IMR-90 (cell line): ENCODE measurements at regions not wholly inside any gene's neighbourhood (a gene's known extent, or its start where the extent isn't known, plus 50 kb on each side); places are given as distances from the start of the nearest gene placed in this dataset.

ENCODE experiments used
- ATAC-seq: fragments of 200-7000 bp; cut with Tn5 transposase; 2 replicates; pipeline ENCODE4 v1.9.1; 2020; ENCODE audit warnings: low read depth, mild to moderate bottlenecking, moderate library complexity
- BruUV-seq: library from RNA; stranded (reverse); fragments of 400-500 nt; replicated peaks from 2 replicates; lab custom pipeline; 2021; lab: Mats Ljungman, UMichigan
- CTCF ChIA-PET: fragments of 300-600 bp; formaldehyde crosslinking; extraction: SDS; loops from one replicate; lab custom pipeline; 2021; ENCODE audit warnings: antibody characterized with exemption; lab: Yijun Ruan, JAX
- POLR2A ChIA-PET: fragments of 300-600 bp; sonication (Branson Sonifier 250); formaldehyde crosslinking; loops from one replicate; lab custom pipeline; 2022; ENCODE audit warnings: antibody characterized with exemption; ENCODE audit not compliant: unreplicated experiment; lab: Charles Lee
- DNase-seq: peaks from one replicate; pipeline ENCODE4 v3.0.0; 2013
- H2AFZ ChIP-seq: replicated peaks from 2 replicates; pipeline ENCODE3; 2013; ENCODE audit warnings: low read length, mild to moderate bottlenecking; ENCODE audit not compliant: poor library complexity
- H2AK5ac ChIP-seq: 2 replicates; pipeline ENCODE4 v1.6.1; 2013; ENCODE audit warnings: low read depth, low read length, inconsistent platforms
- H2AK9ac ChIP-seq: replicated peaks from 2 replicates; pipeline ENCODE3; 2013; ENCODE audit warnings: mild to moderate bottlenecking, low read depth, low read length, moderate library complexity; ENCODE audit not compliant: poor library complexity
- H2BK120ac ChIP-seq: 2 replicates; pipeline ENCODE4 v1.6.1; 2013; ENCODE audit warnings: low read depth, low read length, inconsistent platforms
- H2BK15ac ChIP-seq: 3 replicates; pipeline ENCODE4 v1.6.1; 2013; ENCODE audit warnings: low read depth, low read length, inconsistent platforms
- H2BK20ac ChIP-seq: 2 replicates; pipeline ENCODE4 v1.6.1; 2013; ENCODE audit warnings: low read depth, mild to moderate bottlenecking, inconsistent platforms, low read length, moderate library complexity
- H2BK5ac ChIP-seq: 2 replicates; pipeline ENCODE4 v1.6.1; 2013; ENCODE audit warnings: mild to moderate bottlenecking, low read depth, low read length, inconsistent platforms; ENCODE audit not compliant: poor library complexity, severe bottlenecking
- H3K14ac ChIP-seq: replicated peaks from 2 replicates; pipeline ENCODE4 v1.6.1; 2013; ENCODE audit warnings: low read depth, low read length, inconsistent platforms
- H3K18ac ChIP-seq: 2 replicates; pipeline ENCODE4 v1.6.1; 2013; ENCODE audit warnings: low read depth, low read length, control low read depth
- H3K23ac ChIP-seq: 2 replicates; pipeline ENCODE4 v1.6.1; 2013; ENCODE audit warnings: low read depth, low read length, inconsistent platforms
- H3K27ac ChIP-seq: 2 replicates; pipeline ENCODE4 v1.5.1; 2013; ENCODE audit warnings: mild to moderate bottlenecking, control low read depth, low read length; ENCODE audit not compliant: insufficient read depth
- H3K27me3 ChIP-seq: 2 replicates; pipeline ENCODE4 v1.6.1; 2013; ENCODE audit warnings: low read length; ENCODE audit not compliant: control insufficient read depth, insufficient read depth
- H3K36me3 ChIP-seq: 2 replicates; pipeline ENCODE4 v1.6.1; 2013; ENCODE audit warnings: low read length, mixed read lengths; ENCODE audit not compliant: control insufficient read depth, insufficient read depth
- H3K4ac ChIP-seq: 2 replicates; pipeline ENCODE4 v1.6.1; 2013; ENCODE audit warnings: low read depth, low read length, inconsistent platforms
- H3K4me1 ChIP-seq: 2 replicates; pipeline ENCODE4 v1.6.1; 2013; ENCODE audit warnings: low read length, mixed read lengths; ENCODE audit not compliant: control insufficient read depth, insufficient read depth
- H3K4me2 ChIP-seq: 2 replicates; pipeline ENCODE4 v1.6.1; 2013; ENCODE audit warnings: low read depth, mild to moderate bottlenecking, control low read depth, low read length, moderate library complexity
- H3K4me3 ChIP-seq: 2 replicates; pipeline ENCODE4 v1.5.1; 2013; ENCODE audit warnings: low read depth, mild to moderate bottlenecking, control low read depth, low read length, moderate library complexity; ENCODE audit not compliant: insufficient read depth
- H3K56ac ChIP-seq: 2 replicates; pipeline ENCODE4 v1.6.1; 2013; ENCODE audit warnings: low read length, inconsistent platforms; ENCODE audit not compliant: insufficient read depth; ENCODE audit errors: extremely low read depth
- H3K79me1 ChIP-seq, 2 experiments: 2 replicates each; pipeline ENCODE4 v1.6.1; 2013; ENCODE audit warnings: low read length in 2 of 2, inconsistent platforms in 1 of 2, low read depth in 1 of 2
- H3K9ac ChIP-seq: 2 replicates; pipeline ENCODE4 v1.6.1; 2013; ENCODE audit warnings: low read depth, low read length, control low read depth
- H3K9me1 ChIP-seq: 2 replicates; pipeline ENCODE4 v1.6.1; 2013; ENCODE audit warnings: low read length, inconsistent platforms; ENCODE audit not compliant: insufficient read depth
- H3K9me3 ChIP-seq: 2 replicates; pipeline ENCODE4 v1.6.1; 2013; ENCODE audit warnings: low read length; ENCODE audit not compliant: control insufficient read depth, insufficient read depth
- H4K20me1 ChIP-seq: 2 replicates; pipeline ENCODE4 v1.6.1; 2013; ENCODE audit warnings: low read length, inconsistent platforms; ENCODE audit not compliant: insufficient read depth
- H4K5ac ChIP-seq: 2 replicates; pipeline ENCODE4 v1.6.1; 2013; ENCODE audit warnings: mild to moderate bottlenecking, low read depth, low read length, control low read depth
- H4K8ac ChIP-seq, 2 experiments: 2 replicates each; pipeline ENCODE4 v1.6.1; 2013; ENCODE audit warnings: low read depth in 2 of 2, low read length in 2 of 2, control low read depth in 1 of 2, inconsistent platforms in 1 of 2
- H4K91ac ChIP-seq: 2 replicates; pipeline ENCODE4 v1.6.1; 2013; ENCODE audit warnings: low read depth, low read length, inconsistent platforms; ENCODE audit not compliant: insufficient read depth
- BHLHE40 ChIP-seq: fragments of 150-350 bp; IDR thresholded peaks from 2 replicates; pipeline ENCODE4 v1.6.1; 2016; ENCODE audit warnings: mild to moderate bottlenecking, low read depth, low read length
- CEBPB ChIP-seq: IDR thresholded peaks from 2 replicates; pipeline ENCODE4 v1.6.1; 2012; ENCODE audit warnings: low read depth, low read length, improper control_type of control experiment
- CHD1 ChIP-seq: IDR thresholded peaks from 2 replicates; pipeline ENCODE4 v1.6.1; 2012; ENCODE audit warnings: low read depth, low read length, improper control_type of control experiment
- FOS ChIP-seq: fragments of 150-350 bp; IDR thresholded peaks from 2 replicates; pipeline ENCODE4 v1.6.1; 2016; ENCODE audit warnings: low read depth, low read length
- MAFK ChIP-seq: IDR thresholded peaks from 2 replicates; pipeline ENCODE4 v1.6.1; 2012; ENCODE audit warnings: low read depth, low read length, improper control_type of control experiment
- MAZ ChIP-seq: IDR thresholded peaks from 2 replicates; pipeline ENCODE4 v1.6.1; 2012; ENCODE audit warnings: low read depth, mild to moderate bottlenecking, low read length, improper control_type of control experiment, moderate library complexity, borderline replicate concordance
- MXI1 ChIP-seq: IDR thresholded peaks from 2 replicates; pipeline ENCODE4 v1.6.1; 2012; ENCODE audit warnings: low read depth, mild to moderate bottlenecking, low read length, moderate library complexity, borderline replicate concordance
- NFE2L2 ChIP-seq: fragments of 150-350 bp; IDR thresholded peaks from 2 replicates; pipeline ENCODE4 v1.6.1; 2016; ENCODE audit warnings: low read depth, mild to moderate bottlenecking, low read length
- POLR2A ChIP-seq: IDR thresholded peaks from 2 replicates; pipeline ENCODE4 v1.6.1; 2012; ENCODE audit warnings: mild to moderate bottlenecking, low read depth, low read length
- RAD21 ChIP-seq: IDR thresholded peaks from 2 replicates; pipeline ENCODE4 v1.6.1; 2012; ENCODE audit warnings: low read length, improper control_type of control experiment
- RCOR1 ChIP-seq: IDR thresholded peaks from 2 replicates; pipeline ENCODE4 v1.6.1; 2012; ENCODE audit warnings: mild to moderate bottlenecking, low read length, improper control_type of control experiment; ENCODE audit not compliant: insufficient replicate concordance
- RFX5 ChIP-seq: IDR thresholded peaks from 2 replicates; pipeline ENCODE4 v1.8.0; 2012; ENCODE audit warnings: low read depth, mild to moderate bottlenecking, low read length, moderate library complexity
- SMC3 ChIP-seq: fragments of 150-350 bp; IDR thresholded peaks from 2 replicates; pipeline ENCODE4 v1.6.1; 2016; ENCODE audit warnings: low read depth, mild to moderate bottlenecking, antibody characterized with exemption, low read length, moderate library complexity
- USF2 ChIP-seq: fragments of 150-350 bp; IDR thresholded peaks from 2 replicates; pipeline ENCODE4 v1.6.1; 2017; ENCODE audit warnings: mild to moderate bottlenecking, antibody characterized with exemption, low read length, low read depth
- whole genome bisulfite sequencing, 2 experiments: methylation state at CpG; one replicate each; pipeline versions ENCODE4 v1.1.5 to v1.1.7; 2013; ENCODE audit warnings: missing lambda C conversion rate in 2 of 2; ENCODE audit not compliant: insufficient read length in 1 of 2; ENCODE audit errors: extremely low coverage in 2 of 2; 5-methylcytosine and 5-hydroxymethylcytosine counted together
- dilution Hi-C: fragments of 300-500 bp; cut with HindIII; formaldehyde crosslinking; loops from one replicate; pipeline ENCODE4 v1.14.3; 2018; ENCODE audit warnings: low sequenced_read_pairs; ENCODE audit not compliant: unreplicated experiment
- in situ Hi-C: fragments of 300-500 bp; cut with MboI; formaldehyde crosslinking; loops from 3 replicates; pipeline ENCODE4 v1.14.3; 2019; ENCODE audit warnings: low sequenced_read_pairs, inconsistent platforms, mixed read lengths
- intact Hi-C: fragments of 100-400 bp; cut with micrococcal nuclease; formaldehyde crosslinking; loops from 2 replicates; pipeline ENCODE4 v1.10.0; 2022
- TF ChIP-seq, protein P1 (sequence below): conservative IDR thresholded peaks from 2 replicates; pipeline ENCODE4 v1.5.1; 2012; ENCODE audit warnings: mild to moderate bottlenecking, low read depth, low read length, improper control_type of control experiment
- TF ChIP-seq, protein P2 (sequence below): fragments of 150-350 bp; IDR thresholded peaks from 2 replicates; pipeline ENCODE4 v1.6.1; 2016; ENCODE audit warnings: low read depth, mild to moderate bottlenecking, low read length, moderate library complexity, borderline replicate concordance

DNA sequence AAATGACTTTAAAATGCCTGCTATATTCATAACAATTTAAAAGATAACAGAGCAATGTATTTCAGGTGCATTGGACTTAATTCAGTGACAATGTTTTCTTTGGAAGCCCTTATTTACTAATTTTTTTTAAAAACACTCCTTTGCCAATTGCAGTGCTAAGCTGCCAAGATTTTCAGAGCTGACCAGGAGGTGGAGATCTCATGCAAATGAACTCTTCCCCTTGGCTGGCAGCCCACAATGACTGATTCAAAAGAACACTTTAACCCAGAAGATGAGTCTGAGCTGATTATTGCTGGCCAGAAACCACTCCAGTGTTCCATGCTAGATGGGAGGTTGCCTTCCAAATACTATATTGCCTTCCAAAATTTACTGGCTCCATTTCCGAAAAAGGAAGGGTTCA lies 128.3 kb upstream of the CCNH start:
- no peak for ATAC-seq

More for the DNA sequence above, 128.3 kb upstream of the CCNH start:
- in situ Hi-C loops (no loop called here), intact Hi-C loops (no loop called here), dilution Hi-C loops (no loop called here)
- Histone ChIP-seq H2AK5ac (no peak overlapping the region), H3K9me3 (no peaks in the 10 kb centered on the region), H3K9me1 (no peaks in the 10 kb centered on the region), H3K18ac (no peak overlapping the region), H2BK5ac (no peak overlapping the region), H3K79me1 (no peaks in the 10 kb centered on the region), H4K20me1 (no peaks in the 10 kb centered on the region), H3K4ac (no peak overlapping the region), H4K8ac (no peak overlapping the region), H2AK9ac (no peak overlapping the region), H3K4me1 (no peaks in the 10 kb centered on the region), H2BK15ac (no peak overlapping the region), H3K4me3 (no peak overlapping the region), H4K5ac (no peak overlapping the region), H3K36me3 (no peaks in the 10 kb centered on the region), H2BK20ac (no peak overlapping the region), H3K23ac (no peak overlapping the region), H2BK120ac (no peak overlapping the region), H4K91ac (no peak overlapping the region), H3K14ac (no peak overlapping the region), H3K9ac (no peak overlapping the region), H3K27me3 (no peaks in the 10 kb centered on the region), H3K27ac (no peak overlapping the region), H3K4me2 (no peak overlapping the region), H3K56ac (no peak overlapping the region), H2AFZ (no peak overlapping the region)
- CTCF ChIA-PET, result no interaction called here
- no peak for TF ChIP-seq MAFK
- no peak for TF ChIP-seq CEBPB
- no peak for TF ChIP-seq SMC3
- TF ChIP-seq, protein P1, sequence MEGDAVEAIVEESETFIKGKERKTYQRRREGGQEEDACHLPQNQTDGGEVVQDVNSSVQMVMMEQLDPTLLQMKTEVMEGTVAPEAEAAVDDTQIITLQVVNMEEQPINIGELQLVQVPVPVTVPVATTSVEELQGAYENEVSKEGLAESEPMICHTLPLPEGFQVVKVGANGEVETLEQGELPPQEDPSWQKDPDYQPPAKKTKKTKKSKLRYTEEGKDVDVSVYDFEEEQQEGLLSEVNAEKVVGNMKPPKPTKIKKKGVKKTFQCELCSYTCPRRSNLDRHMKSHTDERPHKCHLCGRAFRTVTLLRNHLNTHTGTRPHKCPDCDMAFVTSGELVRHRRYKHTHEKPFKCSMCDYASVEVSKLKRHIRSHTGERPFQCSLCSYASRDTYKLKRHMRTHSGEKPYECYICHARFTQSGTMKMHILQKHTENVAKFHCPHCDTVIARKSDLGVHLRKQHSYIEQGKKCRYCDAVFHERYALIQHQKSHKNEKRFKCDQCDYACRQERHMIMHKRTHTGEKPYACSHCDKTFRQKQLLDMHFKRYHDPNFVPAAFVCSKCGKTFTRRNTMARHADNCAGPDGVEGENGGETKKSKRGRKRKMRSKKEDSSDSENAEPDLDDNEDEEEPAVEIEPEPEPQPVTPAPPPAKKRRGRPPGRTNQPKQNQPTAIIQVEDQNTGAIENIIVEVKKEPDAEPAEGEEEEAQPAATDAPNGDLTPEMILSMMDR, result no peak
- TF ChIP-seq USF2, result no peak
- no peak for TF ChIP-seq CHD1
- TF ChIP-seq FOS, result no peak
- TF ChIP-seq MAZ, result no peak
- no peak for TF ChIP-seq RCOR1
- no peak for TF ChIP-seq BHLHE40
- no peak for TF ChIP-seq MXI1
- TF ChIP-seq POLR2A, result no peak
- no peak for TF ChIP-seq RAD21
- TF ChIP-seq NFE2L2, result no peak
- TF ChIP-seq, protein P2, sequence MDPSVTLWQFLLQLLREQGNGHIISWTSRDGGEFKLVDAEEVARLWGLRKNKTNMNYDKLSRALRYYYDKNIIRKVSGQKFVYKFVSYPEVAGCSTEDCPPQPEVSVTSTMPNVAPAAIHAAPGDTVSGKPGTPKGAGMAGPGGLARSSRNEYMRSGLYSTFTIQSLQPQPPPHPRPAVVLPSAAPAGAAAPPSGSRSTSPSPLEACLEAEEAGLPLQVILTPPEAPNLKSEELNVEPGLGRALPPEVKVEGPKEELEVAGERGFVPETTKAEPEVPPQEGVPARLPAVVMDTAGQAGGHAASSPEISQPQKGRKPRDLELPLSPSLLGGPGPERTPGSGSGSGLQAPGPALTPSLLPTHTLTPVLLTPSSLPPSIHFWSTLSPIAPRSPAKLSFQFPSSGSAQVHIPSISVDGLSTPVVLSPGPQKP, result no peak
- no peak for TF ChIP-seq RFX5
- DNase-seq, result peak; percentile 33
- POLR2A ChIA-PET, result no interaction called here
- no TSS peak for BruUV-seq
- no CpG with 5 or more reads among the region's 1 CpG for WGBS, 2 experiments
